CD4-positive, CD25-positive, alpha-beta regulatory T cell (primary cell): ENCODE measurements at regions not wholly inside any gene's neighbourhood (a gene's known extent, or its start where the extent isn't known, plus 50 kb on each side); places are given as distances from the start of the nearest gene placed in this dataset.

Source experiments
- ATAC-seq, 2 donors: fragments of 150-1000 bp; cut with Tn5 transposase; one replicate each; pipeline ENCODE4 v1.10.0; 2021; ENCODE audit warnings: low read depth in 2 of 2, moderate number of reproducible peaks in 2 of 2, moderate library complexity in 1 of 2
- DNase-seq, 3 donors: peaks; one replicate each; pipeline versions ENCODE4 v3.0.0 to v3.0.0-alpha.2; 2012 to 2022; ENCODE audit warnings: mixed read lengths in 1 of 3
- H3K27ac ChIP-seq: one replicate; pipeline ENCODE4 v1.7.0; 2013; ENCODE audit warnings: mild to moderate bottlenecking, low read length; ENCODE audit not compliant: insufficient read depth, poor library complexity, severe bottlenecking
- H3K27me3 ChIP-seq: one replicate; pipeline ENCODE4 v1.7.0; 2013; ENCODE audit warnings: low read length; ENCODE audit not compliant: control insufficient read depth, insufficient read depth
- H3K36me3 ChIP-seq: one replicate; pipeline ENCODE4 v1.7.0; 2013; ENCODE audit warnings: mild to moderate bottlenecking, low read length, moderate library complexity; ENCODE audit not compliant: control insufficient read depth, insufficient read depth
- H3K4me1 ChIP-seq: 2 replicates; pipeline ENCODE4 v1.7.0; 2013; ENCODE audit warnings: mild to moderate bottlenecking, low read length; ENCODE audit not compliant: insufficient read depth, control insufficient read depth, poor library complexity, severe bottlenecking
- H3K4me3 ChIP-seq: one replicate; pipeline ENCODE4 v1.7.0; 2013; ENCODE audit warnings: low read depth, mild to moderate bottlenecking, low read length, moderate library complexity
- H3K9me3 ChIP-seq, 2 experiments: 1 replicate in 1 of 2; 2 replicates in 1 of 2; pipeline ENCODE4 v1.7.0; 2013; ENCODE audit warnings: low read length in 2 of 2, mild to moderate bottlenecking in 1 of 2, moderate library complexity in 1 of 2; ENCODE audit not compliant: control insufficient read depth in 2 of 2
- H3K27ac Mint-ChIP-seq, 3 donors: one replicate each; pipeline ENCODE4 v1.8.0; 2020 to 2022; ENCODE audit warnings: mild to moderate bottlenecking in 3 of 3, mixed read lengths in 3 of 3, moderate library complexity in 2 of 3
- H3K27me3 Mint-ChIP-seq: one replicate; pipeline ENCODE4 v1.8.0; 2022; ENCODE audit warnings: mild to moderate bottlenecking, mixed read lengths
- H3K36me3 Mint-ChIP-seq: one replicate; pipeline ENCODE4 v1.8.0; 2020; ENCODE audit warnings: mixed read lengths
- H3K4me1 Mint-ChIP-seq, 4 donors: one replicate each; pipeline ENCODE4 v1.8.0; 2020 to 2022; ENCODE audit warnings: mixed read lengths in 4 of 4, mild to moderate bottlenecking in 1 of 4
- H3K4me3 Mint-ChIP-seq, 4 donors: one replicate each; pipeline ENCODE4 v1.8.0; 2020 to 2022; ENCODE audit warnings: mild to moderate bottlenecking in 4 of 4, mixed read lengths in 4 of 4, moderate library complexity in 3 of 4
- H3K9me3 Mint-ChIP-seq, 7 donors: one replicate each; pipeline ENCODE4 v1.8.0; 2020 to 2022; ENCODE audit warnings: mixed read lengths in 7 of 7, mild to moderate bottlenecking in 3 of 7, moderate library complexity in 2 of 7

GRCh38 chr1:199279067-199279466 lies 640.2 kb downstream of the PTPRC start:
- no peak for DNase-seq

GRCh38 chr1:199279872-199280645 lies 641.2 kb downstream of the PTPRC start:
- H3K36me3 Mint-ChIP-seq: no peaks in the 10 kb centered on the region
- DNase-seq: no peak
- Histone ChIP-seq H3K36me3 (no peaks in the 10 kb centered on the region), H3K9me3 (no peaks in the 10 kb centered on the region), H3K27me3 (peaks cover 5% of the 10 kb centered on the region), H3K4me3 (no peak overlapping the region), H3K27ac (no peak overlapping the region), H3K4me1 (no peaks in the 10 kb centered on the region)
- no peak overlapping the region for H3K27ac Mint-ChIP-seq
- H3K27me3 Mint-ChIP-seq: peaks cover 27% of the 10 kb centered on the region
- peaks cover 0 to 3% (median 0%) of the 10 kb centered on the region in 7 donors for H3K9me3 Mint-ChIP-seq
- no peak overlapping the region for H3K4me3 Mint-ChIP-seq
- ATAC-seq: no peak
- H3K4me1 Mint-ChIP-seq: peaks cover 0 to 3% (median 0%) of the 10 kb centered on the region in 4 donors

More at GRCh38 chr1:199279067-199279466, 640.2 kb downstream of the PTPRC start:
- ATAC-seq: no peak
- H3K4me1 ChIP-seq: no peaks in the 10 kb centered on the region
- no peak overlapping the region for H3K27ac ChIP-seq
- Mint-ChIP-seq H3K9me3 (peaks cover 0 to 3% (median 0%) of the 10 kb centered on the region in 7 donors), H3K27me3 (peaks cover 31% of the 10 kb centered on the region), H3K36me3 (no peaks in the 10 kb centered on the region), H3K4me1 (peaks cover 0 to 3% (median 0%) of the 10 kb centered on the region in 4 donors), H3K27ac (no peak overlapping the region), H3K4me3 (no peak overlapping the region)
- H3K36me3 ChIP-seq: no peaks in the 10 kb centered on the region
- H3K9me3 ChIP-seq: no peaks in the 10 kb centered on the region
- no peak overlapping the region for H3K4me3 ChIP-seq
- peaks cover 3% of the 10 kb centered on the region for H3K27me3 ChIP-seq

- no peaks in the 10 kb centered on the region for H3K36me3 ChIP-seq
- no peak for ATAC-seq
- no peak overlapping the region for H3K4me3 Mint-ChIP-seq
Observed at GRCh38 chr1:199282751-199283305, 644.0 kb downstream of the PTPRC start.

GRCh38 chr1:199283794-199284193 lies 645.0 kb downstream of the PTPRC start:
- Histone ChIP-seq H3K4me1 (no peaks in the 10 kb centered on the region), H3K36me3 (no peaks in the 10 kb centered on the region), H3K4me3 (no peak overlapping the region), H3K9me3 (no peaks in the 10 kb centered on the region), H3K27me3 (peaks cover 8% of the 10 kb centered on the region), H3K27ac (no peak overlapping the region)
- ATAC-seq: no peak
- Mint-ChIP-seq H3K27ac (no peak overlapping the region), H3K4me1 (peaks cover 0 to 3% (median 0%) of the 10 kb centered on the region in 4 donors), H3K36me3 (no peaks in the 10 kb centered on the region), H3K9me3 (peaks cover 0 to under 1% (median 0%) of the 10 kb centered on the region in 7 donors), H3K4me3 (no peak overlapping the region), H3K27me3 (peaks cover 31% of the 10 kb centered on the region)
- DNase-seq: no peak

More at GRCh38 chr1:199282751-199283305, 644.0 kb downstream of the PTPRC start:
- Histone ChIP-seq H3K4me3 (no peak overlapping the region), H3K9me3 (no peaks in the 10 kb centered on the region), H3K27ac (no peak overlapping the region), H3K27me3 (peaks cover 9% of the 10 kb centered on the region), H3K4me1 (no peaks in the 10 kb centered on the region)
- Mint-ChIP-seq H3K27ac (no peak overlapping the region), H3K4me1 (peaks cover 0 to 3% (median 0%) of the 10 kb centered on the region in 4 donors), H3K9me3 (no peaks in the 10 kb centered on the region), H3K27me3 (peaks cover 29% of the 10 kb centered on the region), H3K36me3 (no peaks in the 10 kb centered on the region)
- no peak for DNase-seq

- peaks cover 16% of the 10 kb centered on the region for H3K27me3 ChIP-seq
- peaks cover 0 to 3% (median 0%) of the 10 kb centered on the region in 4 donors for H3K4me1 Mint-ChIP-seq
- no peak overlapping the region for H3K27ac Mint-ChIP-seq
- H3K4me3 Mint-ChIP-seq: no peak overlapping the region
- H3K36me3 Mint-ChIP-seq: no peaks in the 10 kb centered on the region
- peaks cover 0 to 2% (median 0%) of the 10 kb centered on the region in 7 donors for H3K9me3 Mint-ChIP-seq
- no peaks in the 10 kb centered on the region for H3K4me1 ChIP-seq
- no peak overlapping the region for H3K27ac ChIP-seq
- no peak overlapping the region for H3K4me3 ChIP-seq
- DNase-seq: no peak
- H3K9me3 ChIP-seq: no peaks in the 10 kb centered on the region
- H3K36me3 ChIP-seq: no peaks in the 10 kb centered on the region
- H3K27me3 Mint-ChIP-seq: peaks cover 29% of the 10 kb centered on the region
- ATAC-seq: no peak
Observed at GRCh38 chr1:199287206-199287605, 648.4 kb downstream of the PTPRC start.

- no peaks in the 10 kb centered on the region for H3K36me3 Mint-ChIP-seq
- H3K9me3 Mint-ChIP-seq: peaks cover 0 to 2% (median 0%) of the 10 kb centered on the region in 7 donors
- H3K27me3 Mint-ChIP-seq: peaks cover 25% of the 10 kb centered on the region
- H3K27ac ChIP-seq: no peak overlapping the region
- H3K27me3 ChIP-seq: peaks cover 16% of the 10 kb centered on the region
- no peak overlapping the region for H3K4me3 Mint-ChIP-seq
- no peaks in the 10 kb centered on the region for H3K36me3 ChIP-seq
- ATAC-seq (no peak), DNase-seq (no peak)
- H3K4me1 Mint-ChIP-seq: peaks cover 0 to 3% (median 0%) of the 10 kb centered on the region in 4 donors
- no peak overlapping the region for H3K4me3 ChIP-seq
- no peaks in the 10 kb centered on the region for H3K4me1 ChIP-seq
- no peaks in the 10 kb centered on the region for H3K9me3 ChIP-seq
- no peak overlapping the region for H3K27ac Mint-ChIP-seq
Observed at GRCh38 chr1:199287647-199288046, 648.8 kb downstream of the PTPRC start.

- no peak for ATAC-seq
- peaks cover 13% of the 10 kb centered on the region for H3K27me3 ChIP-seq
- no peaks in the 10 kb centered on the region for H3K36me3 ChIP-seq
- peaks cover 0 to 2% (median 0%) of the 10 kb centered on the region in 7 donors for H3K9me3 Mint-ChIP-seq
- no peaks in the 10 kb centered on the region for H3K4me1 ChIP-seq
- no peak overlapping the region for H3K27ac Mint-ChIP-seq
- H3K4me1 Mint-ChIP-seq: no peaks in the 10 kb centered on the region
- peaks cover 33% of the 10 kb centered on the region for H3K27me3 Mint-ChIP-seq
- H3K27ac ChIP-seq: no peak overlapping the region
- H3K4me3 Mint-ChIP-seq: no peak overlapping the region
- no peaks in the 10 kb centered on the region for H3K9me3 ChIP-seq
- no peak for DNase-seq
- no peaks in the 10 kb centered on the region for H3K36me3 Mint-ChIP-seq
- H3K4me3 ChIP-seq: no peak overlapping the region
Observed at GRCh38 chr1:199290186-199290585, 651.3 kb downstream of the PTPRC start.
